HFFc6 (cell line): ENCODE measurements at regions not wholly inside any gene's neighbourhood (a gene's known extent, or its start where the extent isn't known, plus 50 kb on each side); places are given as distances from the start of the nearest gene placed in this dataset.

Experiments used
- DNase-seq: peaks from one replicate; pipeline ENCODE4 v3.0.0-alpha.2; 2018
- H3K27ac Mint-ChIP-seq: 2 replicates; pipeline ENCODE4 v1.8.0; 2020; ENCODE audit warnings: mild to moderate bottlenecking, mixed read lengths
- H3K27me3 Mint-ChIP-seq: 2 replicates; pipeline ENCODE4 v1.8.0; 2021; ENCODE audit warnings: mild to moderate bottlenecking, moderate library complexity, mixed read lengths; ENCODE audit not compliant: insufficient read depth
- H3K36me3 Mint-ChIP-seq: 2 replicates; pipeline ENCODE4 v1.8.0; 2021; ENCODE audit warnings: low read depth, mixed read lengths
- H3K4me1 Mint-ChIP-seq: 2 replicates; pipeline ENCODE4 v1.8.0; 2020; ENCODE audit warnings: low read depth, mixed read lengths
- H3K4me3 Mint-ChIP-seq: 2 replicates; pipeline ENCODE4 v1.8.0; 2020; ENCODE audit warnings: mild to moderate bottlenecking, moderate library complexity, mixed read lengths
- H3K9me3 Mint-ChIP-seq: 2 replicates; pipeline ENCODE4 v1.8.0; 2020; ENCODE audit warnings: mild to moderate bottlenecking, mixed read lengths
- TF ChIP-seq, protein P1 (sequence below): fragments of 200-600 bp; sonication (generic); IDR thresholded peaks from 2 replicates; pipeline ENCODE4 v1.5.0; 2021; ENCODE audit warnings: antibody characterized with exemption, mild to moderate bottlenecking

DNA sequence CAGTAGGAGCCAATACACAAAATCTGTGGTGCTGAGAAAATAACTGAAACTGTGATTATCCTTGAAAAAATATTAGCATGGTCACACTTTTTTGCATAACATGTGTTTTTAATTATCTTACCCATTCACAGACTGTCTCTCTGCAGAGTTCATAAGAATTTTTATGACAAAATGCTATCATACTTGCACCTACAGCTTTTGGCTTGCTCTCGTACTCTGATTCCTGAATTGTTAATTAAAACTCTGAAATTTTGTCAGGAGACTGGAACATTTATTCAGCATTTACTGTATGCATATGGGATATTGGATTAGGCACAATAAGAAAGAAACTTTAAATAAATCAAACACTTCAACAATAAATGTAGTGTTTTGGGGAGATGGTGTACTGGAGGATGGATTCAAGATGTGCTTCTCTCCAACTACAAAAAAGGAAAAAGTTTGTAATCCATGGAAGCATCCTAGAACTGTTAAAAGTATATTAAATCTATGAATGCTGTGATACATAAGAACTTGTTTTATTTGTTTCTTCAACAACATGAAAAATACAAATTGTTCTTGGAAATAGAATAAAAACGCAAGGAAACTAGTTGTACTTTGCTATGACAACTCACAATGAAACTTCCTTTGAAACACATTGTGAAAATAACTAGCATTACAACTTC is 260.5 kb downstream of the SPATA18 start:
- Mint-ChIP-seq H3K27me3 (peaks cover 2% of the 10 kb centered on the region; the same call in 1 of the 2 replicates), H3K27ac (no peak overlapping the region), H3K9me3 (no peaks in the 10 kb centered on the region), H3K4me3 (no peak overlapping the region), H3K36me3 (no peaks in the 10 kb centered on the region), H3K4me1 (no peaks in the 10 kb centered on the region)
- no peak for DNase-seq
- TF ChIP-seq, protein P1, sequence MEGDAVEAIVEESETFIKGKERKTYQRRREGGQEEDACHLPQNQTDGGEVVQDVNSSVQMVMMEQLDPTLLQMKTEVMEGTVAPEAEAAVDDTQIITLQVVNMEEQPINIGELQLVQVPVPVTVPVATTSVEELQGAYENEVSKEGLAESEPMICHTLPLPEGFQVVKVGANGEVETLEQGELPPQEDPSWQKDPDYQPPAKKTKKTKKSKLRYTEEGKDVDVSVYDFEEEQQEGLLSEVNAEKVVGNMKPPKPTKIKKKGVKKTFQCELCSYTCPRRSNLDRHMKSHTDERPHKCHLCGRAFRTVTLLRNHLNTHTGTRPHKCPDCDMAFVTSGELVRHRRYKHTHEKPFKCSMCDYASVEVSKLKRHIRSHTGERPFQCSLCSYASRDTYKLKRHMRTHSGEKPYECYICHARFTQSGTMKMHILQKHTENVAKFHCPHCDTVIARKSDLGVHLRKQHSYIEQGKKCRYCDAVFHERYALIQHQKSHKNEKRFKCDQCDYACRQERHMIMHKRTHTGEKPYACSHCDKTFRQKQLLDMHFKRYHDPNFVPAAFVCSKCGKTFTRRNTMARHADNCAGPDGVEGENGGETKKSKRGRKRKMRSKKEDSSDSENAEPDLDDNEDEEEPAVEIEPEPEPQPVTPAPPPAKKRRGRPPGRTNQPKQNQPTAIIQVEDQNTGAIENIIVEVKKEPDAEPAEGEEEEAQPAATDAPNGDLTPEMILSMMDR, result no peak

DNA sequence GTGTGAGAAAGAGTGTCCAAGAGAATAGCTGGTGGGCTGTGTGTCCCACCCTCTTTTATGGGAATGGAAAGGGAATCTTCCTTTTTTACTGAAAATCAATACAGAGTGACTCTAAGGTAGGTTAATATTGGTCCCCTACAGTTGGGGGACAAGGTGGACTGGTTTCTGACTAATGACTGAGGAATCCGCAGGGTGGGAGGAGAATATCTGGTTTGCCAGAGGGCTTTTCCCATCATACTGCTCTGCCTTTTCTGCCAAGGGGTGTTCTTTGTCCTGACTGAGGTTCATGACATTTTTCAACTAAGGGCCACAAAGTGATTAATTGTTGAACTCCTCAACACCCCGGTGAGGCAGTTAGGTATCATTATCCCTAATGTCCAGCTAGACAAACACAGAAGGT is 261.6 kb downstream of the SPATA18 start:
- H3K9me3 Mint-ChIP-seq, result no peaks in the 10 kb centered on the region
- TF ChIP-seq, protein P1, result no peak
- DNase-seq, result no peak
- H3K27me3 Mint-ChIP-seq, result peaks cover 2% of the 10 kb centered on the region; the same call in 1 of the 2 replicates
- no peaks in the 10 kb centered on the region for H3K4me1 Mint-ChIP-seq
- H3K4me3 Mint-ChIP-seq, result no peak overlapping the region
- no peaks in the 10 kb centered on the region for H3K36me3 Mint-ChIP-seq
- no peak overlapping the region for H3K27ac Mint-ChIP-seq

DNA sequence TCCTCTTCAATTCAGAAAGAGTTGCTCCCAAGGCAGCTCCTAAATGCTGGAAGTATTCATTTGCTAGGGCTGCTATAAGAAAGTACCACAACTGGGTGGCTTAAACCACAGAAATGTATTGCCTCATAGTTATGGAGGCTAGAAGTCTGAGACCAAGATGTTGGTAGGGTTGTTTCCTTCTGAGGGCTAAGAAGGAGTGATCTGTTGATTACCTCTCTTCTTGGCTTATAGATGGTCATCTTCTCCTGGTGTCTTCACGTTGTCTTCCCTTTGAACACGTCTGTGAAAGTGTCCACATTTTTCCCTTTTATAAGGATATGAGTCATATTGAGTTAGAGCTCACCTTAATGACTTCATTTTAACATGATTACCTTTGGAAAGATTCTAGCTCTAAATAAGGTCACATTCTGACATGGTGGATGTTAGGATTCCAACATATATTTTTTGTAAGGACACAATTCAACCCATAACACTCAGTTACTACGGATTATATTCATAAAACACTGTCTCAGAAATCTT is 266.3 kb downstream of the SPATA18 start:
- no peak for DNase-seq
- Mint-ChIP-seq H3K4me1 (no peaks in the 10 kb centered on the region), H3K4me3 (no peak overlapping the region), H3K36me3 (no peaks in the 10 kb centered on the region), H3K9me3 (no peaks in the 10 kb centered on the region), H3K27me3 (peaks cover 2% of the 10 kb centered on the region; the same call in 1 of the 2 replicates), H3K27ac (no peak overlapping the region)
- TF ChIP-seq, protein P1, result no peak

DNA sequence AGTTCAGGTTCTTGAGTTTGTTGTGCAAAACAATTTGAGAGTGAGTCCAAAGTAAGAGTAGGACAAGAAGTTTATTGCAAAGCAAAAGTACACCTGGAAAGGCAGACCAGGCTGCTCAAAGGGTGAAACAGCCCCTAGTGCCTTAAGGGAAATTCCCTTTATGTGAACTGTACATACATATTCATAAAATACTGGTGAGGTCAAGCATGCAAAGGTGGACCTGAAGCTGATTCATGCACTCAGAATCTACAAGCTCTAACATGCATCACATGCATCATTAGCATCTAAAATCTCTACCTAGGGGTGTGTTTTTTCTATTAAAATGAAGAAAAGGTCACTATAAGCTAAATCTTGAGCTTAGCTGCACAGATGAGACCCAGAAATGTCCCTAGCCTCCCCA is 266.9 kb downstream of the SPATA18 start:
- H3K27me3 Mint-ChIP-seq, result peaks cover 2% of the 10 kb centered on the region; the same call in 1 of the 2 replicates
- TF ChIP-seq, protein P1, result no peak
- no peaks in the 10 kb centered on the region for H3K36me3 Mint-ChIP-seq
- no peak for DNase-seq
- no peak overlapping the region for H3K4me3 Mint-ChIP-seq
- no peak overlapping the region for H3K27ac Mint-ChIP-seq
- H3K4me1 Mint-ChIP-seq, result no peaks in the 10 kb centered on the region
- H3K9me3 Mint-ChIP-seq, result no peaks in the 10 kb centered on the region

DNA sequence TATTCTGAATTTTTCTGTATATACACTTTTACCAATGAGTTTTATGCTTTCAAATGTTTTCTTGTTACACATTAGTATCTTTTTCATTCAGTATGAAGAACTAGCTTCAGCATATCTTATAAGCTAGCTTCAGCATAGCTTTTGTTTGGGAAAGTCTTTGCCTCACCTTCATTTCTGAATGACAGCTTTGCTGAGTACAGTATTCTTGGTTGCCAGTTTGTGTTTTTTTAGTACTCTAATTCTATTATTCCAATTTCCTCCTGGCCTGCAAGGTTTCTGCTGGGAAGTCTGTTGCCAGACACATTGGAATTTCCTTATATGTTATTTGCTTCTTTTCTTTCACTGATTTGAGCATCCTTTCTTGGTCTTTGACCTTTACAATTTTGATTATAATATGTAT is 278.8 kb downstream of the SPATA18 start:
- Mint-ChIP-seq H3K4me3 (no peak overlapping the region), H3K36me3 (no peaks in the 10 kb centered on the region), H3K9me3 (peaks cover 17% of the 10 kb centered on the region), H3K4me1 (no peaks in the 10 kb centered on the region), H3K27me3 (no peaks in the 10 kb centered on the region; the same call in none of the 2 replicates), H3K27ac (no peak overlapping the region)
- TF ChIP-seq, protein P1, result no peak
- DNase-seq, result no peak
